ENCODE measurements at regions not wholly inside any gene's neighbourhood (a gene's known extent, or its start where the extent isn't known, plus 50 kb on each side); places are given as distances from the start of the nearest gene placed in this dataset.
"Not testable (repeated sequence)": the region's sequence is repeated elsewhere in the genome, so short reads cannot be mapped to it uniquely, and the experiment has no call there.

- DNase-seq (ENCODE audit: low spot score), result no peak
Observed at GRCh38 chr4:110837896-110838450, 215.1 kb upstream of the PITX2 start.

DNA sequence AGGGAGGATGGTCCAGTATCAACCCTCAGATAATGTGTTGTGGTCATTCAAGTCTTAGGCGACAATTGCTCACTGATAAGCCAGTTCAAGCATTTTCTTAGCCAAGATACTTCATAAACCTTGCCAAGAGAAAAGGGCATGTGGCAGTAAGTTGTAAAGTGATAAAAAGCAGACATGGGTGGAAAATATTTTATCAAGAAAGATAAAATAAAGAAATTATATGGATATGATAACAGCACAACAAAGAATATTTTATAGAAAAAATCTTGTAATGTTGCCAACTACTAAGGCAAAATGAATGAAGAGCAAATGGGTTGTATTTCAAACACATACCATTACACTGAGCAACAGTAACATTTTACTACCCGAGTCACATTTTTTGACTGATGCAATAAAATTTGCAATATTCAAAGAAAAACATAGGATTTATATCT, 217.4 kb upstream of the PITX2 start:
- DNase-seq (ENCODE audit: low spot score), result no peak

DNA sequence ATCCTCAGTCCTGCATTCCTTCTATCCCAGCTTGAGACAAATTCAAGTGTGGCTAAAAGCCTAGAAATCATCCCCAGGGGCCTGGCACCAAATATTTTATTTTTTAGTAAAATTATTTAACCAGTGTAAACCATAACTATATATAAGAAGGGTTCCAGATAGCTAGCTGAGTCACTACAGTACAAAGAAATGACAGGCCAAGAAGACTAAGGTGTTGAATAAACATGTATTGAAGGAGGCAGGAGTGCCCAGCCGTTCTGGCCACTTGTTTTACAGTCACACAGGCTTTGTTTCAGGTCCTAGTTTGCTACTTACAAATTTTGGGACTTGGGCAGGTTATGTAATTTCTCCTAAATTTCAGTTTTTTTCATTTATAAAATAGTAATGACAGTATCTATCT, 225.9 kb upstream of the PITX2 start:
- no peak for DNase-seq (ENCODE audit: low spot score)

GRCh38 chr4:110849461-110849860, 226.6 kb upstream of the PITX2 start:
- no peak for DNase-seq (ENCODE audit: low spot score)

- no peak for DNase-seq (ENCODE audit: low spot score)
Observed at GRCh38 chr4:110850461-110851442, 227.9 kb upstream of the PITX2 start.

- DNase-seq (ENCODE audit: low spot score), result no peak
Observed at GRCh38 chr4:110851989-110852388, 229.1 kb upstream of the PITX2 start.

GRCh38 chr4:110852793-110853192, 229.9 kb upstream of the PITX2 start:
- DNase-seq (ENCODE audit: low spot score), result no peak

GRCh38 chr4:110853242-110853641, 230.4 kb upstream of the PITX2 start:
- no peak for DNase-seq (ENCODE audit: low spot score)

- DNase-seq (ENCODE audit: low spot score), result no peak
Observed at GRCh38 chr4:110854021-110854678, 231.3 kb upstream of the PITX2 start.

- DNase-seq (ENCODE audit: low spot score), result no peak
Observed at GRCh38 chr4:110860125-110860524, 237.2 kb upstream of the PITX2 start.

- no peak for DNase-seq (ENCODE audit: low spot score)
Observed at GRCh38 chr4:110860901-110861300, 238.0 kb upstream of the PITX2 start.

DNA sequence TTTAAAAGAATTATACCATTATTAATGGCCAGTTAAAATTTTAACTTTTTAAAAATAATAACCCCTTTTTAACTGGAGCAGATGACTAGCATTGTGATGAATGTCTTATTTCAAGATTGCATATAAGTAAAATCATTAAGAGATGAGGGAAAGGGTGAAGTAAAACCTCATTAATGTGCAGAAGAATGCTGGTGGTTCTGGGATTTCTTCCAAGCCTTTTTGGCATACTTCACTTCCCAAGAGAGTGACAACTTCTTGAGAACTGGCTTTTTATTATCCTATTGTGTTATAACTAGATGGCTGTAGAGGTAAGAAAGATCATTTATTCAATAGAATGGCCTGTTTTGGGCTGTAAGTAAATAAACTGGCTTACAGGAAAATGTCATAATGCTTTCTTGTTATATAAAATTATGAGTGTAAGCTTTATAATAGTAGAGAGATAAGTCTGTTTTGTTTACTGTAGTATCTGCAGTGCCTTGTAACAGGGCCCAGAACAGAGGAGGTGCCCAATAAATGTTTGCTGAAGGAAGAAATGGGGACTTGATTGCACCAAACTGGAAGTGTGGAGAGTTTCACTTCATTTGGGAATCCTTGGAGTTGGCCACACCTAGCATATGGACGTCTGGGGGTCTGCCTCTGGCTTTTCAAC, 242.9 kb upstream of the PITX2 start:
- DNase-seq (ENCODE audit: low spot score), result no peak

DNA sequence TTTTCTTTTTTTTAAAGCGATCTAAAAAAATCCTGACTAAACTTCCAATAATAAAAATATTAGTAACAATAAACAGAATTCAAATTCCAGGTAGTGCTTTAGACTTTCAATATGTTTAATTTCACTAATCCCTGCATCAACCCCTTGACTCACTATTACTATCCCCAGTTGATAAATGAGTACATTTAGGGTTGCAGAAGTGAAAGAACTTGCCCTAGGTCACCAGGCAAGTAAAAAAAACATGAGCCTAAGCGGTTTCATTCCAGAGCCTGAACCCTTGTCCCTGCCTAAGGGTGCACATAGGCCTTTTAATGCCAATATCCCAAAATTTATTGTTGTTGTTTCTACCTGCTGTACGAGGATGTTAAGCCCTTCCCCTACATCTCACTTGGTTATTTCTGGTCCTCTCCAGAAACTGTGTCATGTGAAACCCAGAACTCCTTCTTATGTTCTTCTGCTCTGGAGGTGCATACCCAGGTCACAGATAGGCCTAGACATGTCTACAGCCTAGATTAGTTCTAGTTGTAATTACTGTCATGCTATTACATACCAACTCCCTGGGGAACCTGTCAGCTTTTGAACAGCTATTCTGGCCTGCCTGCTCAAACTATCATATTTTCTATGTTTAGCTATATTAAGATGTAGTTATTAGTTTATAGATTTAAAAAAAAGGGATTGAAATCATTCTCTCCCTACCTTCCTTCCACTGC, 244.5 kb upstream of the PITX2 start:
- DNase-seq (ENCODE audit: low spot score), result no peak

GRCh38 chr4:110867981-110868720, 245.3 kb upstream of the PITX2 start:
- no peak for DNase-seq (ENCODE audit: low spot score)

DNA sequence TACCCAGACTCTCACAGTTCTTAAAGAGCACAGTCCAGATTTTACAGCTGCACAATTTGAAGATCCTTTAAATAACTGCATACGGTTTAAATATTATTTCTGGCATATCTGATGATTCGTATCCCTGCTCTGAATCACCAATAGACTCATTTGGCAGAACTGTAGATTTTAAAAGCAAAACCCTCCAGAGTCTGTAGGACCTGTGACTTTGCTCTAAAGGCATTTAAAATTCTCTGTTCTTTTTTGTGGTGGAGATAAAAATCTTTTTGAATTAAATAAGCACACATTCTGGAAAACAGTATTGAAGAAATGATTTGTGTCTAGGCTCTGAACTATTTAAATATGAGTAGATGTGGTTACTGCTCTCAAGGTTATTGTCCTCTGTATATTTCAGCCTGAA, 246.2 kb upstream of the PITX2 start:
- no peak for DNase-seq (ENCODE audit: low spot score)

DNA sequence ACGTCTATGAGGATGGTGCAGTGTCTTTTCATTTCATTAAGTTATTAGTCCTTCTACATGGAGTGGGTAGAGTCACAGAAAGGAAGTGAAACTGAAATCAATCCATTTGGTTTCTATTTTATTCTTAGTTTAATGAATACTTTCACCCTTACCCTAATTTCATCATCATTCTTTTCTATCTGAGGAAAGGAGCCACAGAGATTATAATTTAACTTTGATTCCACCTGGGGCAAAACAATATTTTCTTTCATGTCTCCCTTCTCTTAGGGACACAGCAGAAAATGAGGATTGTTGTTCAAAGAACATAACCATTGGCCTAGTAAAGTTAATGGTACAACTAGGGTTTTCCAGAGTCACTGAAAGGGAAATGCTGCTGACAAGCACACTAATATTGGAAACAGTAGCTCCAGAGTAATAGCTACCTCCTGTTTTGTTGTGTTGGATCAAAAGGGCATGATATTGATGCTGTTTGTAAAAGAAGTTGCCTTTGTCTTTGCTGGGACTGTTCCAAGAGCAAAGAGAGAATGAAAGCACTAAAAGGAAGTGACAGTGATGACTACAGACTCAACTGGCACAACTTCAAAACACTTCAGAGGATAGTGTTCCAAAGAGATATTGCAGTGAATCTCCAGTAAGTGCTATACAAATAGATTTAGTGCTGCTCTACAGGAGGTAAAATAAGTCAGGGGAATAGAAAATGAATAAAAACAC, 247.1 kb upstream of the PITX2 start:
- DNase-seq (ENCODE audit: low spot score), result no peak

- not testable (repeated sequence) for DNase-seq (ENCODE audit: low spot score)
Observed at GRCh38 chr4:110876214-110876613, 253.3 kb upstream of the PITX2 start.

- DNase-seq (ENCODE audit: low spot score), result no peak
Observed at GRCh38 chr4:110876866-110877265, 254.0 kb upstream of the PITX2 start.

DNA sequence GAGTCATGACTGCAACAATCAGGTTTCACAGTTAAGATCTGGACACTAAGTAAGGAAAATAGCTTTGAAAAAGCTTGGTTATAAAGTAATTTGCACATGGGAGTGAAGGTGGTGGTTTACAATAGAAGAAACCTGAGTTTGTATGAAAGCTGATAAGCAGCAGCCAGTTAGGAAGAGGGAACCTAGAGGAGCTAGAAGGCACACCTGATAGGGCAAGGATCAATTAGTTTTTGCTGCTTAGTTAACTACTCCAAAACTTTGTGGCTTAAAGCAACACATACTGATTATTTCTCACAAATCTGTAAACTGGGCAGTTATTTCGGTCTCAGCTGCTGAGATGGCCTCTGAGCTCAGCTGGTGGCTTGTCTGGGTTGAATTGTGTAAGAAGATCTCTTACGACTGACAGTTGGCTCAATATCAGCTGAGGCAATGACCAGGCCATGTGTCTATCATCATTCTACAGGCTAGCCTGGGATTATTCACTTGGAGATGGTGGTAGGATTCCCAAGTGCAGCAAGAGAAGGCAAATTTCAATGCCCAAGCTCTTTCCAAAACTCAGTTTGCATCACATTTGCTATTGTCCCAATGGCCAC, 255.0 kb upstream of the PITX2 start:
- DNase-seq (ENCODE audit: low spot score), result no peak
